Breast epithelium (tissue), 3 donors: ENCODE measurements at regions not wholly inside any gene's neighbourhood (a gene's known extent, or its start where the extent isn't known, plus 50 kb on each side); places are given as distances from the start of the nearest gene placed in this dataset.

Experiments
- POLR2A ChIP-seq: fragments of 450-650 bp; IDR thresholded peaks from one replicate; pipeline ENCODE4 v1.6.1; 2016; ENCODE audit warnings: antibody characterized with exemption, mild to moderate bottlenecking, moderate library complexity
- POLR2AphosphoS5 ChIP-seq, 3 donors: sonication (generic); formaldehyde crosslinking; IDR thresholded peaks; one replicate each; pipeline ENCODE4 v1.6.1; 2017; ENCODE audit warnings: antibody characterized with exemption in 3 of 3
- TF ChIP-seq, protein P1 (sequence below), 3 donors: fragments of 450-650 bp; IDR thresholded peaks; one replicate each; pipeline ENCODE4 v1.5.1; 2016 to 2017; ENCODE audit warnings: antibody characterized with exemption in 3 of 3, mild to moderate bottlenecking in 3 of 3, moderate library complexity in 3 of 3

DNA sequence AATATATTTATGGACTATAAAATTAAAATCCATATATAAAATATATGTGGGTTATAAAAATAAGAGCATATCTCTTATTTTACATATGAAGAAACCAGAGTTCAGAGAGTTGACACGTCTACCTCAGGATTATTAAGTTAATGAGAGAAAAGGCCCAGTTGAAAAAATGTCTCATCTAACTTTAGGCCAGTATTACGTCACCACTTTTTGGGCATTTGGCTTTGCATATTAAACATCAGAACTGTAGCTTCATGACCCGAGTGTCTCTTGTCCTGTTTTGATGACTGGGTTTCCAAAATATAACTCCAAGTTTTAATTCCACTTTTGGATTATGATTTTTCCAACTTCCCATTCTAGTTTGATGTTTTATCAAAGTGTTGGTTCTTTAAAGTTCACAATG is 1026.1 kb downstream of the SLC6A15 start:
- TF ChIP-seq, protein P1, sequence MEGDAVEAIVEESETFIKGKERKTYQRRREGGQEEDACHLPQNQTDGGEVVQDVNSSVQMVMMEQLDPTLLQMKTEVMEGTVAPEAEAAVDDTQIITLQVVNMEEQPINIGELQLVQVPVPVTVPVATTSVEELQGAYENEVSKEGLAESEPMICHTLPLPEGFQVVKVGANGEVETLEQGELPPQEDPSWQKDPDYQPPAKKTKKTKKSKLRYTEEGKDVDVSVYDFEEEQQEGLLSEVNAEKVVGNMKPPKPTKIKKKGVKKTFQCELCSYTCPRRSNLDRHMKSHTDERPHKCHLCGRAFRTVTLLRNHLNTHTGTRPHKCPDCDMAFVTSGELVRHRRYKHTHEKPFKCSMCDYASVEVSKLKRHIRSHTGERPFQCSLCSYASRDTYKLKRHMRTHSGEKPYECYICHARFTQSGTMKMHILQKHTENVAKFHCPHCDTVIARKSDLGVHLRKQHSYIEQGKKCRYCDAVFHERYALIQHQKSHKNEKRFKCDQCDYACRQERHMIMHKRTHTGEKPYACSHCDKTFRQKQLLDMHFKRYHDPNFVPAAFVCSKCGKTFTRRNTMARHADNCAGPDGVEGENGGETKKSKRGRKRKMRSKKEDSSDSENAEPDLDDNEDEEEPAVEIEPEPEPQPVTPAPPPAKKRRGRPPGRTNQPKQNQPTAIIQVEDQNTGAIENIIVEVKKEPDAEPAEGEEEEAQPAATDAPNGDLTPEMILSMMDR (IDR thresholded peaks at IDR 0.05), result no peak
- TF ChIP-seq POLR2A (no peak), POLR2AphosphoS5 (IDR thresholded peaks at IDR 0.05) (no peak)
